ENCODE measurements at regions not wholly inside any gene's neighbourhood (a gene's known extent, or its start where the extent isn't known, plus 50 kb on each side); places are given as distances from the start of the nearest gene placed in this dataset.

GRCh38 chr5:115388240-115388639 lies 91.8 kb upstream of the CCDC112 start:
- ChIA-PET POLR2A (interaction anchor here (2.6 kb wide), 1 partner anchor 13 kb away, joined by 10 read pairs; no protein-coding TSS in a partner anchor), CTCF (interaction anchor here (0.8 to 2.8 kb wide), 3 partner anchors 11 to 158 kb away, joined by 3 to 8 read pairs (median 4); no protein-coding TSS in a partner anchor), SMC1A (ENCODE audit: uncharacterized antibody, unreplicated experiment) (interaction anchor here (1.4 to 5.5 kb wide), 5 partner anchors 9 to 186 kb away, joined by 3 to 38 read pairs (median 5); no protein-coding TSS in a partner anchor), RAD21 (ENCODE audit: unreplicated experiment) (interaction anchor here (0.7 to 2.0 kb wide), 6 partner anchors 11 to 204 kb away, joined by 3 to 5 read pairs (median 3); no protein-coding TSS in a partner anchor)
- no peak for DNase-seq (ENCODE audit: low read depth, low spot score)
- in situ Hi-C loops (cut with MboI) (no loop called here), intact Hi-C loops (cut with micrococcal nuclease; ENCODE audit: unreplicated experiment) (no loop called here)
- Histone ChIP-seq H2AFZ (ENCODE audit: control insufficient read depth, low read depth, low read length) (no peak overlapping the region), H3K27ac (ENCODE audit: control insufficient read depth, insufficient read depth) (no peak overlapping the region), H3K4me3 (no peak overlapping the region), H3K79me2 (ENCODE audit: control insufficient read depth, insufficient read depth, low read length) (no peaks in the 10 kb centered on the region), H3K4me1 (ENCODE audit: control insufficient read depth, insufficient read depth, low read length) (peaks cover 4% of the 10 kb centered on the region; the same call in 1 of the 2 replicates), H3K36me3 (ENCODE audit: control insufficient read depth in 2 of 2, insufficient read depth in 2 of 2, low read length in 1 of 2) (no peaks in the 10 kb centered on the region), H3K9me3 (replicated peaks; ENCODE audit: control insufficient read depth, insufficient read depth, low read length) (no peaks in the 10 kb centered on the region), H3K9ac (ENCODE audit: control insufficient read depth, insufficient read depth, low read length) (no peak overlapping the region), H3K27me3 (replicated peaks in 1 of 2; ENCODE audit: control insufficient read depth in 2 of 2, insufficient read depth in 2 of 2, low read length in 1 of 2) (no peaks in the 10 kb centered on the region), H4K20me1 (ENCODE audit: control insufficient read depth, insufficient read depth) (no peaks in the 10 kb centered on the region), H3K4me2 (ENCODE audit: control insufficient read depth, insufficient read depth) (no peak overlapping the region)
- no peak for TF ChIP-seq SRF (IDR thresholded peaks at IDR 0.05; ENCODE audit: low read depth in 2 of 2, low read length in 2 of 2)
- TF ChIP-seq MAX (IDR thresholded peaks at IDR 0.05; ENCODE audit: low read depth, low read length), result no peak
- no peak for TF ChIP-seq ZNF622 (IDR thresholded peaks at IDR 0.05)
- no peak for TF ChIP-seq EED (IDR thresholded peaks at IDR 0.05; ENCODE audit: low read depth)
- no peak for TF ChIP-seq CUX1 (IDR thresholded peaks at IDR 0.05; ENCODE audit: insufficient replicate concordance, low read depth, low read length)
- no peak for TF ChIP-seq RCOR1 (conservative IDR thresholded peaks at IDR 0.05; ENCODE audit: low read depth, low read length)
- TF ChIP-seq BCL11A (IDR thresholded peaks at IDR 0.05; ENCODE audit: low read depth, low read length), result no peak
- no peak for TF ChIP-seq GATAD2B (conservative IDR thresholded peaks at IDR 0.05; ENCODE audit: low read depth)
- TF ChIP-seq SMAD1 (IDR thresholded peaks at IDR 0.05; ENCODE audit: low read depth, partially characterized antibody), result no peak
- 68% methylated on average over 4 of the region's 4 CpGs for WGBS (ENCODE audit: insufficient coverage, insufficient replicate concordance, low lambda C conversion rate, missing lambda C conversion rate)
- ATAC-seq, result no peak
- no TSS peak for BruUV-seq (replicated peaks)
- FAIRE-seq, result no peak

Measured in GM12878 (cell line).